NOMO-1 (cell line): ENCODE measurements at regions not wholly inside any gene's neighbourhood (a gene's known extent, or its start where the extent isn't known, plus 50 kb on each side); places are given as distances from the start of the nearest gene placed in this dataset.

Experiments
- DNase-seq, 2 experiments: peaks; one replicate each; lab custom pipeline; 2025; ENCODE audit not compliant: unreplicated experiment in 2 of 2; lab: John Stamatoyannopoulos, UW

DNA sequence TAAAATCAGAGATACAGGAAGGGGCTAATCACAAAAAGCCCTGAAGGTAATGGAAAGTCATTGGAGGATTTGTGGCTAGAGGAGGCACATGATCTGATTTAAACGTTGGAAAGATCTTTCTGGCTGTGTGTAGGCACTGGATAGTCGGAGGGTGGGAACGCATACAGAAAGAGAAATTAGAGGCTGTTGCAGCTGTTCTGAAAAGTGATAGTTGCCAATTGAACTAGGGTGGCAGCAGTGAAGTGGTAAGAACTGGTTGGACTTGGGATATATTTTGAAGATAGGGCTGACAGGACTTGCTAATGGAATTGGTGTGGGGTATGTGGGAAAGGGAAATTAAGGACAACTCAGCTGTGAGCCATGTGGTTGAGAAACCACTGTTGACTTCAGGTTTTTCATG is 223.6 kb downstream of the OGFRL1 start:
- no peak for DNase-seq

- no peak for DNase-seq
These were observed 224.4 kb downstream of the OGFRL1 start for GRCh38 chr6:71513036-71513435.

GRCh38 chr6:71523548-71523947 is 234.9 kb downstream of the OGFRL1 start:
- no peak for DNase-seq

- no peak for DNase-seq
These were observed 235.6 kb downstream of the OGFRL1 start for GRCh38 chr6:71524201-71524600.

DNA sequence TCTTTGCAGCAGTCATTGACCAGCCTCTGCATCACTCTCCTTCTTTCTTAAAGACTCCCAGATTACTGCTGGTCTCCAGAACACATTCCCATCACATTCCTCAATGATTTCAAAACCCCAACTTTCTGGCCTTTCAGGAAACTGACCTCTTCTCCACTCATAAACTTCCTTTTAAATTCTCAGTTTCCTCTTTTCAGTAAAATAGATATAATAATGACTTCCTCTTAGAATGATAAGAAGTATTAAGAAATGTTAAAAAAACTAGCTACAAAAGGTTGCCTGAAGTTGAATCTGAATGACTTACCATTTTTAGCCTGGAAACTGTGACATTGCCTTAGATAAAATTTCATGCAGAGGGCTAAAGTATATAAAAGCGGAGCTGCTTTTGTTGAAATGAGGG is 239.3 kb downstream of the OGFRL1 start:
- DNase-seq, result peak in 1 of 2 experiments; percentile 29

GRCh38 chr6:71529026-71529425 is 240.4 kb downstream of the OGFRL1 start:
- DNase-seq, result no peak

- no peak for DNase-seq
These were observed 241.2 kb downstream of the OGFRL1 start for GRCh38 chr6:71529769-71530168.

DNA sequence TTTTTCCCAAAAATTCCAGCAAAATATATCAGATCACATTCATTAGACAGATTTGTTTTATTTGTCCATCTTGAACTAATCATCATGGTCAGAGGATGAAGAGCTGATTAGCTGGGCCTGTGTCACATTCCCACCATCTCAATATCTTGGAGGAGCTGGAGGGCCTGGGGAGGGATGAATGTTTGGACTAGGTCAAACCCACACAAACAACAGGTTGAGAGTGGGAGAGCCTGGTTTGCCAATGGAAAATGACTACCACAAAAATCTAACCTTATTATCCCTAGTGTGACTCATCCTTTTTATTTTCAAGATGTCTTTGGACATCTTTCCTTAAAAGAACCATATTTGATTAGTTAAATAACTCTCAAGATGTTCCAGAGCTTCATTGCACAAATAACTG is 242.4 kb downstream of the OGFRL1 start:
- no peak for DNase-seq

GRCh38 chr6:71531841-71532240 is 243.2 kb downstream of the OGFRL1 start:
- DNase-seq, result no peak

GRCh38 chr6:71533939-71534379 is 245.3 kb downstream of the OGFRL1 start:
- DNase-seq, result peak in 1 of 2 experiments; percentile 0

DNA sequence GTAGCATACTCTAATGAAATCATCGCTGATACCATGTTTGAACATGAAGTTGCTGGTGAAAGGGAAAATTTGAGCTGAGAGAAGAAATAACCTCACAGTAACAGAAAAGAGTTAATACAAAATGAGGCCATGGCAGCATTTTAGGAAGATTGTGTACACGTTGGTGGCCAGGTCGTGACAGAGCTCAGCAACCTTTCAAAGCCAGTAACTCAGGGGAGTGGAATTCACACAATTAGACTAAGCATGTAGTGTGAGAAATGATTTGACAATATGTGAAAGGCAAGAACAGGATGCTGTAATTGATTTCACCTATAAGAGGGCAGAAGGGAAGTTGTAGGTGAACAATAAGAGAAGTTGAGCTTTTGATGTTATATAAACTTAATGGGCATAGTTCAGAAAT is 246.3 kb downstream of the OGFRL1 start:
- DNase-seq, result no peak

- DNase-seq, result no peak
These were observed 249.1 kb downstream of the OGFRL1 start for GRCh38 chr6:71537717-71538116.

GRCh38 chr6:71544028-71544427 is 255.4 kb downstream of the OGFRL1 start:
- DNase-seq, result no peak

- DNase-seq, result no peak
These were observed 256.3 kb downstream of the OGFRL1 start for GRCh38 chr6:71544906-71545305.

DNA sequence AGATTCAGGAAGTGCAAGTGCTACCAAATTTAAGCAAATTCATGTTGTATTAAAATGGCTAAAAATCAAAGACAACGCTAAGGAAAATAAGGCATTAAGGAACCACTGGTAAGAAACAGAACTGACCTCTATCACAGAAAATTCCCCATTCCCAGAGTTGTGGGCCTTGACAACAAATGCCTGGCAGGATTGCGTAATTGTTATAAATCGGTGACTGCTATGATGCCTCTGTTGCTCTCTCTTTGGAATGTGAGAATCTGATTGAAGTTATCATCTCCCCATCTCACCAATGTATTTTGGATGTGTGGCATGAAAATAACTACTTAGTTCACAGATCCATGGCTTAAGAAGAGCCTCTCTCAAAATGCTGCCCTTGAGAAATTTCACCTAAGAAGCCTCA is 257.3 kb downstream of the OGFRL1 start:
- no peak for DNase-seq

GRCh38 chr6:71551798-71552197 is 263.2 kb downstream of the OGFRL1 start:
- DNase-seq, result no peak

- no peak for DNase-seq
These were observed 267.5 kb downstream of the OGFRL1 start for GRCh38 chr6:71556141-71556540.

GRCh38 chr6:71558974-71559373 is 270.4 kb downstream of the OGFRL1 start:
- no peak for DNase-seq

GRCh38 chr6:71567562-71567961 is 279.0 kb downstream of the OGFRL1 start:
- DNase-seq, result no peak

- no peak for DNase-seq
These were observed 289.2 kb downstream of the OGFRL1 start for GRCh38 chr6:71577766-71578165.

DNA sequence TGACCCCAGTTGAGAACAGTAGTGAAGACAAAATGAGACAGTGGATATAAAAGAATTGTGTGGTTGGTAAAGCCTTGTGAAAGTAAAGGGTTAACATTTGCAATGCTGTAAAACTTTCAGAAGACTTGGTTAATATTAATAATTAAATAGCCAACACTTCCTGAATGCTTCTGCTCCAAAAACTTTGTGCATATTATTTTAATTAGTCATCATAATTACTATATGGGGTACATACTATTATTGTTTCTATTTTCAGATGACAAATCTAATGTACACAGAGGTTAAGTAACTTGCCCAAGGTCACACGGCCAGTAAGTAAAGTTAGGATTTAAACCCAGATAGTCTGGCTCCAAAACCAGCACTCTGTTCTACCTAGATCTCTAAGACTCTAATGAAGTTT is 291.3 kb downstream of the OGFRL1 start:
- no peak for DNase-seq

DNA sequence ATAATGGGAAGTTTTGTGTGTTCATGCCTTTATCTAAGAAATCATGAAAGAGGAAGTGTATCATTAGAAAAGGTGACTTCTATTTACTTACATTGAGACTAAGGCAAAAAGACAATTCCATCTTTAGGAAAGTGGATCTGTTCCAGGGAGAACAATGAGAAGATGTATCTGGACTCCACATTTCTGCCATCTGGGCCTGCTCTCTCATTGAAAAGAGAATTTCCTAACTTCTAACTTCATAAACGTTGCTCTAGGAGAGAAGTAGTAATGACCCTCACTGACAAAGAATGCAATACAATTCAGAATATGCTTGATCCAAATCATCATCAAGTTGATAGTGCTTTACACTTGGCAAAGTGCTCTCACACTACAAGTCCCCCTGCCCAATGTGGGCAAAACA is 294.2 kb downstream of the OGFRL1 start:
- no peak for DNase-seq

DNA sequence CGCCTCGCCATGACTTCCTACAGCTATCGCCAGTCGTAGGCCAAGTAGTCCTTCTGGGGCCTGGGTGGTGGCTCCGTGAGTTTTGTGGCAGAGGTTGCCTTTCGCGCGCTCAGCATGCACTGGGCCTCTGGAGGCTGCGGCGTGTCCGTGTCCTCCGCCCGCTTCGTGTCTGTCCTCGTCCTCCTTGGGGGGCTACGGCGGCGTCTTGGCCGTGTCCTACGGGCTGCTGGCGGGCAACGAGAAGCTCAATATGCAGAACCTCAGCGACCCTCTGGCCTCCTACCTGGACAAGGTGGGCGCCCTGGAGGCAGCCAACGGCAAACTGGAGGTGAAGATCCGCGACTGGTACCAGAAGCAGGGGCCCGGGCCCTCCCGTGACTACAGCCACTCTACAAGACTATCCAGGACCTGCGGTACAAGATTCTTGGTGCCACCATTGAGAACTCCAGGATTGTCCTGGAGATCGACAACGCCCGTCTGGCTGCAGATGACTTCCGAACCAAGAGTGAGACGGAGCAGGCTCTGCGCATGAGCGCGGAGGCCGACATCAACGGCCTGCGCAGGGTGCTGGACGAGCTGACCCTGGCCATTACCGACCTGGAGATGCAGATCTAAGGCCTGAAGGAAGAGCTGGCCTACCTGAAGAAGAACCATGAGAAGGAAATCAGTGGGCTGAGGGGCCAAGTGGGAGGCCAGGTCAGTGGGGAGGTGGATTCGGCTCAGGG is 296.3 kb downstream of the OGFRL1 start:
- DNase-seq, result no peak
